GM12878 (cell line): ENCODE measurements at regions not wholly inside any gene's neighbourhood (a gene's known extent, or its start where the extent isn't known, plus 50 kb on each side); places are given as distances from the start of the nearest gene placed in this dataset.

ENCODE experiments used
- BHLHE40 ChIP-seq, 2 experiments: fragments of 450-650 bp in 1 of 2; IDR thresholded peaks; 2 replicates each; pipeline ENCODE4 v1.6.1; 2011 to 2017; ENCODE audit warnings: low read depth in 2 of 2, borderline replicate concordance in 1 of 2, improper control_type of control experiment in 1 of 2, low read length in 1 of 2, mild to moderate bottlenecking in 1 of 2
- BRCA1 ChIP-seq: IDR thresholded peaks from 2 replicates; pipeline ENCODE4 v1.6.1; 2011; ENCODE audit warnings: low read depth, low read length, improper control_type of control experiment
- E4F1 ChIP-seq: fragments of 450-650 bp; IDR thresholded peaks from 2 replicates; pipeline ENCODE4 v1.6.1; 2018; ENCODE audit warnings: borderline replicate concordance, mild to moderate bottlenecking; ENCODE audit not compliant: partially characterized antibody
- EZH2 ChIP-seq: IDR thresholded peaks from 2 replicates; pipeline ENCODE4 v1.6.1; 2012; ENCODE audit warnings: low read depth, mild to moderate bottlenecking, control low read depth, inconsistent platforms, low read length, borderline replicate concordance; ENCODE audit not compliant: control insufficient read depth
- MEF2A ChIP-seq: IDR thresholded peaks from 2 replicates; pipeline ENCODE4 v1.6.1; 2011; ENCODE audit warnings: low read depth, mild to moderate bottlenecking, low read length, moderate library complexity; ENCODE audit not compliant: insufficient read depth
- NR2C1 ChIP-seq: fragments of 450-650 bp; IDR thresholded peaks from 2 replicates; pipeline ENCODE4 v1.6.1; 2017; ENCODE audit warnings: antibody characterized with exemption, mild to moderate bottlenecking, moderate library complexity
- RBBP5 ChIP-seq: fragments of 200-600 bp; sonication (generic); conservative IDR thresholded peaks from 2 replicates; pipeline ENCODE4 v1.6.1; 2016
- ZBTB11 ChIP-seq: fragments of 450-650 bp; formaldehyde crosslinking; IDR thresholded peaks from 2 replicates; pipeline ENCODE4 v1.5.0; 2022; ENCODE audit warnings: mild to moderate bottlenecking, missing genetic modification characterization

- no peak for TF ChIP-seq E4F1
- TF ChIP-seq BHLHE40 (IDR thresholded peaks at IDR 0.05; ENCODE audit: borderline replicate concordance in 1 of 2, low read depth in 2 of 2, low read length in 1 of 2), result no peak
- no peak for TF ChIP-seq BRCA1
- no peak for TF ChIP-seq NR2C1
- TF ChIP-seq MEF2A, result no peak
- no peak for TF ChIP-seq EZH2
- no peak for TF ChIP-seq RBBP5
- no peak for TF ChIP-seq ZBTB11 (CRISPR knock-in tag)
These were observed 117.7 kb upstream of the FUT8 start (continued) for GRCh38 chr14:65294816-65295215.
